GM12872 (cell line): ENCODE measurements at regions not wholly inside any gene's neighbourhood (a gene's known extent, or its start where the extent isn't known, plus 50 kb on each side); places are given as distances from the start of the nearest gene placed in this dataset.

Experiments
- TF ChIP-seq, protein P1 (sequence below): IDR thresholded peaks from 3 replicates; pipeline ENCODE4 v1.5.1; 2011; ENCODE audit warnings: low read depth, mild to moderate bottlenecking, low read length, moderate library complexity; ENCODE audit not compliant: insufficient read depth

DNA sequence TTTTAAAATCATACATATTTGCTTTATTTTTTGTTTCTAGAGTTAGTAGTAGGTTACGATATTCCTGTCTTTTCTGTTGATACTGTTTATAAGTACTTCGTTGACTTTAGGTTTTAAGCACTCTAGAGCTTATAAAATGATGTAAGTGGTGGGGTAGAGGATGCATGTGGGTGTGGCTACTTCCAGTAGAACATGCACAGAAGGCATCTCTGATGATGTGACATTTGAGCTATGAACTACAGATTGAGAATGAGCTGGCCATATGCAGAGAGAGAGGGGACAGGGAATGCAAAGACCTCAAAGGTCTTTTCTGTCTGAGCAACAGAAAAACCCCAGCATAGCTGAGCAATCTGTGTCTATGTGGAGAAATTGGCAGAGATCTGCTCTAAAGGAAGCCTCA is 233.9 kb upstream of the STAC start:
- TF ChIP-seq, protein P1, sequence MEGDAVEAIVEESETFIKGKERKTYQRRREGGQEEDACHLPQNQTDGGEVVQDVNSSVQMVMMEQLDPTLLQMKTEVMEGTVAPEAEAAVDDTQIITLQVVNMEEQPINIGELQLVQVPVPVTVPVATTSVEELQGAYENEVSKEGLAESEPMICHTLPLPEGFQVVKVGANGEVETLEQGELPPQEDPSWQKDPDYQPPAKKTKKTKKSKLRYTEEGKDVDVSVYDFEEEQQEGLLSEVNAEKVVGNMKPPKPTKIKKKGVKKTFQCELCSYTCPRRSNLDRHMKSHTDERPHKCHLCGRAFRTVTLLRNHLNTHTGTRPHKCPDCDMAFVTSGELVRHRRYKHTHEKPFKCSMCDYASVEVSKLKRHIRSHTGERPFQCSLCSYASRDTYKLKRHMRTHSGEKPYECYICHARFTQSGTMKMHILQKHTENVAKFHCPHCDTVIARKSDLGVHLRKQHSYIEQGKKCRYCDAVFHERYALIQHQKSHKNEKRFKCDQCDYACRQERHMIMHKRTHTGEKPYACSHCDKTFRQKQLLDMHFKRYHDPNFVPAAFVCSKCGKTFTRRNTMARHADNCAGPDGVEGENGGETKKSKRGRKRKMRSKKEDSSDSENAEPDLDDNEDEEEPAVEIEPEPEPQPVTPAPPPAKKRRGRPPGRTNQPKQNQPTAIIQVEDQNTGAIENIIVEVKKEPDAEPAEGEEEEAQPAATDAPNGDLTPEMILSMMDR: no peak

- TF ChIP-seq, protein P1: no peak
Measured at GRCh38 chr3:36147934-36148558, 232.3 kb upstream of the STAC start.

- TF ChIP-seq, protein P1: no peak
Measured at GRCh38 chr3:36149447-36149865, 230.8 kb upstream of the STAC start.

DNA sequence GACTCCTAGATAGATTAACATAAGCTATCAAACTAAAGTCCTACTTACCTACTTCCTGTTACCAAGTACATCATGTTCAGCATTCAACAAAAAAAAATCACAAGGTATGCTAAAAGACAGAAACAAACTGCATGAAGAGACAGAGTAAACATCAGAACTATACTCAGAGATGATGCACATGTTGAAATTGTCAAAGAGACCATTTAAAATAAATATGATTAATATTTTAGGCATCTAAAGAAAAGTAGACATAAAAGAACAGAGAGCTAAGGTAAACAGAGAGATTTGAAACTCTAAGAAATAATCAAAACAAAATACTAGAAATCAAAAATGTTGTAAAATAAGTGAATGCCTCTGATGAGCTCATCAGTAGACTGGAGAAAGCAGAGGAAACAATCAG is 224.8 kb upstream of the STAC start:
- TF ChIP-seq, protein P1: no peak

DNA sequence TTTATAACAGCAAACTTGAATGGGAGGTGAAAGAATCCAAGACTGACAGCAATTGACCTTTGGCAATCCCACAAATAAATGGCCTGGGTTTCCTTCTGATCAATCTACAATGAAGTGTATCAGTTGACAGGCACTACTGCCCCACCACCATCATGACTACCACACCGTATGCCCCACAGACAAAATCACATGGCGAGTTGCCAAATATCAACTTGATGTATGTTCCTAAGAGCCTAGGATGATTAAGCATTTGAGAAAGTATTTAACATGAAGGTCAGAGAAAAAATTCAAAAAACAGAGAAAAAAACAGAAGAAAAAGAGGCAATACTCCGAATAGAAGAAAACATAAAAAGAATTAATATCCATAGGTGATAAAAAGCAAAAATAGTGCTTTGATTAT is 215.9 kb upstream of the STAC start:
- TF ChIP-seq, protein P1: no peak

DNA sequence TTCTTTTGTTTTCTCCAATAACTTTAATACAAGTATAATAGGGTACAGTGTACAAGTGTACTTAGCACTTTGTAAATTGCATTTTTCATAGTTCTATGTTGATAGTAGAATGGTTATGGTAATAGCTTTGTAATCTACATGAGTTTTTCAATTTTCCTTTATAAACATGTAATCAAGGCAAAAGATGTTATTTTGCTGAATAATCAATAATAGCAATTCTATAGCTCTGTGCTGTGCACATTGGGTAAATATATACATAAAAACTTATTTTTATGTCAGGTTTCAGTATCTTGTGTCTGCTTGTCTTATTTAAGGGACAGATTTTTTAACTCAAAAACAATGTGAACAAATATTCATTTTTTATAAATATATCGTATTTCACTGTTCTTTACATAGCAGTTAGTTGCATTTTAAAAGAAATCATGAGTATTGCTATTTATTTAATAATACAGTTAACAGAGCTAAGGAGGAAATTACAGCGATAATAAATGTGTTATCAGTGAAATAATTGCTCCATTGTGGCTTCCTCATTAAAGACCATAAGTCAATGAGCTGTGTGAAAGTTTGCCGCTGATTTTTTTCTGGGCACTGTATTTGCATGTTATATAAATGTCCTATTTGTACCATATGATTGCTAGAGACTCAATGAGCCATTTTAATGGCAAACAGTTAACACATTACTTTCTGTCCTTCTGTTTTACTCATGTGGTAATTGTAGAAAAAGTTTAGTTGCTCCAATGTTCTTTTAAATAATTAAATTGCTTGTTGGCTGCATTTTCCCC is 214.6 kb upstream of the STAC start:
- TF ChIP-seq, protein P1: no peak

GRCh38 chr3:36166477-36166876 is 213.8 kb upstream of the STAC start:
- TF ChIP-seq, protein P1: no peak
